ENCODE measurements at regions not wholly inside any gene's neighbourhood (a gene's known extent, or its start where the extent isn't known, plus 50 kb on each side); places are given as distances from the start of the nearest gene placed in this dataset.

DNA sequence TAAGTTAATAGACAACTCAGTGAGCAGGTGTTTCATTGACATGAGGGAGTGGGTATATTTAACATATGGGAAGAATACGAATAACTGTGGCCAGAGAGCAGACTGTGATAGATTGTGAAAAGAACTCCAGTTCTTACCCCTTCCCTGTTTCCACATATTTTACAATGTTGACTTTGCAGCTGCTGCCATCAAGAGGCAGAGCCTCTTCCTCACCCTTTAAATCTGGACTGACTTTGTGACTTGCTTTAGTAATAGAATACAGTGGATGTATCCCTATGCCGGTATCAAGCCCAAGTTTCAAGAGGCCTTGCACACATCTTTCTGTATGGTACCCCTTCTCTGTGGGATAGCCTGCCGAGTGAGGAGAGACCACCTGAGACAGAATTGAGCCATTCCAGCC is 356.7 kb downstream of the ETNK1 start:
- H3K4me1 ChIP-seq (ENCODE audit: control insufficient read depth, insufficient read depth, low read length) = no peaks in the 10 kb centered on the region
- no peak overlapping the region for H3K27ac ChIP-seq (ENCODE audit: low read length)
- H3K27me3 ChIP-seq (ENCODE audit: control insufficient read depth in 1 of 2, insufficient read depth in 2 of 2, low read length in 2 of 2) = no peaks in the 10 kb centered on the region
- no peaks in the 10 kb centered on the region for H3K36me3 ChIP-seq (ENCODE audit: control insufficient read depth in 2 of 2, insufficient read depth in 2 of 2, low read length in 2 of 2)
- no peak overlapping the region for H3K9ac ChIP-seq (ENCODE audit: low read length in 2 of 2)
- H3K9me3 ChIP-seq (ENCODE audit: control insufficient read depth in 2 of 2, low read length in 2 of 2) = no peaks in the 10 kb centered on the region
- no peak overlapping the region for H3K4me3 ChIP-seq (ENCODE audit: low read length in 2 of 2)

- no peaks in the 10 kb centered on the region for H3K4me1 ChIP-seq (ENCODE audit: control insufficient read depth, insufficient read depth, low read length)
- H3K27me3 ChIP-seq (ENCODE audit: control insufficient read depth in 1 of 2, insufficient read depth in 2 of 2, low read length in 2 of 2) = no peaks in the 10 kb centered on the region
- H3K36me3 ChIP-seq (ENCODE audit: control insufficient read depth in 2 of 2, insufficient read depth in 2 of 2, low read length in 2 of 2) = no peaks in the 10 kb centered on the region
- H3K27ac ChIP-seq (ENCODE audit: low read length) = no peak overlapping the region
- H3K9me3 ChIP-seq (ENCODE audit: control insufficient read depth in 2 of 2, low read length in 2 of 2) = no peaks in the 10 kb centered on the region
- H3K4me3 ChIP-seq (ENCODE audit: low read length in 2 of 2) = no peak overlapping the region
- H3K9ac ChIP-seq (ENCODE audit: low read length in 2 of 2) = no peak overlapping the region
These were observed 357.7 kb downstream of the ETNK1 start for GRCh38 chr12:22982635-22983034.

DNA sequence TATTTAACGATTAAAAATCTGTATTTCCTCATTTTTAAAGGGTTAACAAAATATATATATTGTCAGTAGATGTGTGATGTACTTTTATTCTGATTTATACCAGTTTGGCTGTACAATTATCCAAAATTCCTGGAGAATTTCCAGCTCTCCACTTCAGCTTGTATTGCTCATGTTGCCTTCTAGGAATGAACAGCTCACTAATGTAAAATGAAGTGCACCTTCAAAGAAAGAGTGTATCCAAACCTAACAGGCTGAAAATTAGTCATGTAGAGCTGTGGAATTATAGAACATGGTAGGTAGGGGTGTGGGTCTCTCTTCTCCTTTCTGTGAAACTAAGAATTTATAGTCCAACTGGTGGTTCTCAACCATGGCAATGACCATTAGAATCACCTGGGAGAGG is 362.0 kb downstream of the ETNK1 start:
- Histone ChIP-seq H3K27ac (ENCODE audit: low read length) (no peak overlapping the region), H3K4me1 (ENCODE audit: control insufficient read depth, insufficient read depth, low read length) (no peaks in the 10 kb centered on the region), H3K27me3 (ENCODE audit: control insufficient read depth in 1 of 2, insufficient read depth in 2 of 2, low read length in 2 of 2) (no peaks in the 10 kb centered on the region), H3K9me3 (ENCODE audit: control insufficient read depth in 2 of 2, low read length in 2 of 2) (no peaks in the 10 kb centered on the region), H3K9ac (ENCODE audit: low read length in 2 of 2) (no peak overlapping the region), H3K4me3 (ENCODE audit: low read length in 2 of 2) (no peak overlapping the region), H3K36me3 (ENCODE audit: control insufficient read depth in 2 of 2, insufficient read depth in 2 of 2, low read length in 2 of 2) (no peaks in the 10 kb centered on the region)

DNA sequence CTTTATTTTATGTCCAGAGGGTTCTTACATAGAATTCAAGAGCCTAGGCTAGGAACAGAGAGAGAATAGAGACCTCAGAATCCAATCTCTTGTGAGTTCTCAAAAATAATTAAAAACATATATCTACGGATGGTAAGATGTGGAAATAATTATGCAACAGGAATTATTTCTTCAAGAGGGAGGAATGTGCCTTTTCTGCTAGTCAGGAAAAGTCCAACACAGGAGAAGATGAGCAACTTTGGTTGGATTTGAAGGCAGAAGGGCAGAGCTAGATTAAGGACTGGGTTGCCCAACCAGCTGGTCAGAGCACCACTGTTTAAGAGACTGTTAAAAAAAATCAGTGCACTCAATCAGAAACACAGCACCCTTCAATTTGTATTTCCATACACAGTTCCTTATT is 365.5 kb downstream of the ETNK1 start:
- Histone ChIP-seq H3K9ac (ENCODE audit: low read length in 2 of 2) (no peak overlapping the region), H3K27ac (ENCODE audit: low read length) (no peak overlapping the region), H3K4me3 (ENCODE audit: low read length in 2 of 2) (no peak overlapping the region), H3K36me3 (ENCODE audit: control insufficient read depth in 2 of 2, insufficient read depth in 2 of 2, low read length in 2 of 2) (no peaks in the 10 kb centered on the region), H3K4me1 (ENCODE audit: control insufficient read depth, insufficient read depth, low read length) (no peaks in the 10 kb centered on the region), H3K27me3 (ENCODE audit: control insufficient read depth in 1 of 2, insufficient read depth in 2 of 2, low read length in 2 of 2) (no peaks in the 10 kb centered on the region), H3K9me3 (ENCODE audit: control insufficient read depth in 2 of 2, low read length in 2 of 2) (no peaks in the 10 kb centered on the region)

DNA sequence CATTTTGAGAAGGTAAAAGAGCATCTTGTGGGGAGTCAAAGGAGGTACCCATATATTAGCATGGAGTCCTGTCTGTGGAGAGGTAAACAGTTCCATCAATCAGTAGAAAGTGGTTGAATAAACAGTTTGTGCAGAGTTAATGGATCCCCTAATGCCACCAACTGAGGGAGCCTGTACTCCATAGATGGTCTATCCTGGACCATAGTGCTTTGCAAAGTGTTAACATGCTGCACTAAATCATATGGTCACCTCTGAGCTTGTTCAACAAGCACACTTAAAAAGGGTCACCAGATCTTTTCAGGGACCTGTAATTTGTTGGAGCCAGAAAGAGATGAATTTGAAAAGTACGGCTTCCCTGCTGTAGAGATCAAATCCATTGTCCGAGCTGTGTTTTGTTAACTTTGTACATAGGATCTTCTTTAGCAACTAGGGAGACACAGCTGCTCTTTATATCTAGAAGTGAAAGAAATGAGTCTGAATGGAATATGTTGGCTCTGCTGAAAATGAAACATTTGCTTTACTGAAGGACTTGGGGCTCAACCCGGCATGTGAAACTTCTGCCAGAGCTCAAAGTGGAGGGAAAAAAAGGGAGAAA is 366.4 kb downstream of the ETNK1 start:
- Histone ChIP-seq H3K4me3 (ENCODE audit: low read length in 2 of 2) (no peak overlapping the region), H3K36me3 (ENCODE audit: control insufficient read depth in 2 of 2, insufficient read depth in 2 of 2, low read length in 2 of 2) (no peaks in the 10 kb centered on the region), H3K4me1 (ENCODE audit: control insufficient read depth, insufficient read depth, low read length) (no peaks in the 10 kb centered on the region), H3K27ac (ENCODE audit: low read length) (no peak overlapping the region), H3K9ac (ENCODE audit: low read length in 2 of 2) (no peak overlapping the region), H3K9me3 (ENCODE audit: control insufficient read depth in 2 of 2, low read length in 2 of 2) (no peaks in the 10 kb centered on the region), H3K27me3 (ENCODE audit: control insufficient read depth in 1 of 2, insufficient read depth in 2 of 2, low read length in 2 of 2) (no peaks in the 10 kb centered on the region)

DNA sequence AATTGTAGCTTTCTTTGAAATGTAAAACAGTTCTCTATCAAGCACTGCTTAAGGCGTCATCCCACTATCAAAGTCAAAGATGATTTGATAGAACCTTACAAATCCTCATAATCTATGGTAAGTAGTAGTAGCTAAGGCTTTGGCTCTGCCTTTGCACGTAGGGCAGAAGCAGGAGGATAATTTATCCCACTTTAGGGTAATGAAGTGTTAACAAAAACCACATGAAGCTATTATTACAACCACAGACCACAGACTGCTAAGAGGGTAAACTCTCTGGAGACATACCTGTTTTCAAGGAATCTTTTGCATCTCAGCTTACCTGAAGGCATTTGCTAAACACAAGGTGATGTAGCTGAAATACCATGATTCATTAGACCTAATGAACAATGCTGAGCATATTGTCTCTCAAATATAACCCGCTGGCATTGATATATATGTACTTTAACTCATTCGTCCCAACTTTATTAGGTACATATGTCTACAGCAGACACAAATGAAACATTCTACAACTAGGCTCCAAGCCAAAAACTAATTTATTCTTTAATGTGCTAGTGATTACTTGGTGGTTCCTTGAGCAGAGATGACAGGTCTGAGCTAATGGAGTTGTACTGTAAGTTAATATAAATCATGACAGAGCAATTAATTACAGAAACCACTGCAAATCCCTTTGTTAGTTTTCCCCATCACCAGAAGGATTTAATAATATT is 368.8 kb downstream of the ETNK1 start:
- Histone ChIP-seq H3K36me3 (ENCODE audit: control insufficient read depth in 2 of 2, insufficient read depth in 2 of 2, low read length in 2 of 2) (no peaks in the 10 kb centered on the region), H3K4me3 (ENCODE audit: low read length in 2 of 2) (no peak overlapping the region), H3K9me3 (ENCODE audit: control insufficient read depth in 2 of 2, low read length in 2 of 2) (no peaks in the 10 kb centered on the region), H3K27me3 (ENCODE audit: control insufficient read depth in 1 of 2, insufficient read depth in 2 of 2, low read length in 2 of 2) (no peaks in the 10 kb centered on the region), H3K9ac (ENCODE audit: low read length in 2 of 2) (no peak overlapping the region), H3K4me1 (ENCODE audit: control insufficient read depth, insufficient read depth, low read length) (no peaks in the 10 kb centered on the region), H3K27ac (ENCODE audit: low read length) (no peak overlapping the region)

DNA sequence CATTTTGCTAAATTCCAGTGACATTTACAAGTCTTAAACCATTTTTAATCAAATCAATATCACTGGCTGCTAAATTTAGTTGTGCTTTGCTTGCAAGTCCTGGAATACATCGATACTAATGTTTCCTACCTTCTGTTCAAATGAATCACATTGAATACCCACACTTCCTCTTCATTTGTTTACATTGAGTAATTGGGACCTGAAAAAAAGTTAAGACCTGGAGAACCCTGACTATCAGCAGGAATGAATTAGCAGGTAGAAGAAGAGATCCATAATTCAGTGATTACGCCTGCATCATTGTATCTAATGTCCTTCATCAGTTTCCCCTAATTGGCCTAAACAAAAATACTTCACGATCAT is 369.3 kb downstream of the ETNK1 start:
- Histone ChIP-seq H3K4me3 (ENCODE audit: low read length in 2 of 2) (no peak overlapping the region), H3K9ac (ENCODE audit: low read length in 2 of 2) (no peak overlapping the region), H3K4me1 (ENCODE audit: control insufficient read depth, insufficient read depth, low read length) (no peaks in the 10 kb centered on the region), H3K9me3 (ENCODE audit: control insufficient read depth in 2 of 2, low read length in 2 of 2) (no peaks in the 10 kb centered on the region), H3K36me3 (ENCODE audit: control insufficient read depth in 2 of 2, insufficient read depth in 2 of 2, low read length in 2 of 2) (no peaks in the 10 kb centered on the region), H3K27me3 (ENCODE audit: control insufficient read depth in 1 of 2, insufficient read depth in 2 of 2, low read length in 2 of 2) (no peaks in the 10 kb centered on the region), H3K27ac (ENCODE audit: low read length) (no peak overlapping the region)

DNA sequence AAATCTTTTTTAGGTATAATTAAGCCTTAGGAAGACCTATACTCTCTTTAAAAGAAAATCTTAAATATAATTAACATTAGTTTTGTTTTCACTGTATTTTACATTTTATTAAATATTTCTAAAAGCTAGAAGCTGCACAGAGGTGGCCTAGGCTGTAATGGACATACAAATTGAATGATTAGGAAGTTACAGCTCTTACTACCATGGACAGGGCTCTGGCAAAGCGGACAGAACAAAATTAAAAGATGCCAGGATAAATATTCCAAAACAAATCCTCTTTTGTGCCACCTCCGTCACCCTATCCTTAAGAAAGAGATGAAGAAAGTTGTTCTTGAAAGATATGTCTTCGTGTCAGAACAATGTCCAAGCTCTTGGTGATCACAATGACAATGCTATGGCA is 376.5 kb downstream of the ETNK1 start:
- Histone ChIP-seq H3K9ac (ENCODE audit: low read length in 2 of 2) (no peak overlapping the region), H3K27ac (ENCODE audit: low read length) (no peak overlapping the region), H3K36me3 (ENCODE audit: control insufficient read depth in 2 of 2, insufficient read depth in 2 of 2, low read length in 2 of 2) (no peaks in the 10 kb centered on the region), H3K9me3 (ENCODE audit: control insufficient read depth in 2 of 2, low read length in 2 of 2) (peaks cover 0 to 4% of the 10 kb centered on the region in 2 donors), H3K4me1 (ENCODE audit: control insufficient read depth, insufficient read depth, low read length) (peaks cover 1% of the 10 kb centered on the region), H3K4me3 (ENCODE audit: low read length in 2 of 2) (no peak overlapping the region), H3K27me3 (ENCODE audit: control insufficient read depth in 1 of 2, insufficient read depth in 2 of 2, low read length in 2 of 2) (no peaks in the 10 kb centered on the region)

DNA sequence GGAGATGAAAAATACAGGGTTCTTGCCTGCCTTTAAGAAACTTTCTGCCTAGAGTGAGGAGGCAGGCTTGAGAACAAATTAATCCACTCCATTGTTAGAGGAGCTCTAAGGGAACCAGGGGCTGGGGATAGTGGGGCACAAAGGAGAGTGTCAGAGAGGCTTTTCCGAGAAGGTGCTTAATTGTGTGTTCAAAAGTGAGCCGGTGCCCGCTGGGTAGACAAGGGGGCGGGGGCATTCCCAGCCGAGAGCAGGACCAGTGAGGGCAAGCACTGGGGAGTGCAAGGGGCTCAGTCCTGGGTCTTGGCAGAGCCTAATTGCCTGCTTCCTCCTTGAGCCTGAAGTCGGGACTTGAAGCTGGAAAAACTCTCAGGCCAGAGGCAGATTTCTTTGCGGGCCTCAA is 377.4 kb downstream of the ETNK1 start:
- peaks cover 8% of the 10 kb centered on the region for H3K4me1 ChIP-seq (ENCODE audit: control insufficient read depth, insufficient read depth, low read length)
- no peak overlapping the region for H3K4me3 ChIP-seq (ENCODE audit: low read length in 2 of 2)
- no peaks in the 10 kb centered on the region for H3K27me3 ChIP-seq (ENCODE audit: control insufficient read depth in 1 of 2, insufficient read depth in 2 of 2, low read length in 2 of 2)
- no peak overlapping the region for H3K27ac ChIP-seq (ENCODE audit: low read length)
- no peak overlapping the region for H3K9ac ChIP-seq (ENCODE audit: low read length in 2 of 2)
- H3K9me3 ChIP-seq (ENCODE audit: control insufficient read depth in 2 of 2, low read length in 2 of 2) = peaks cover 0 to 4% of the 10 kb centered on the region in 2 donors
- H3K36me3 ChIP-seq (ENCODE audit: control insufficient read depth in 2 of 2, insufficient read depth in 2 of 2, low read length in 2 of 2) = no peaks in the 10 kb centered on the region

DNA sequence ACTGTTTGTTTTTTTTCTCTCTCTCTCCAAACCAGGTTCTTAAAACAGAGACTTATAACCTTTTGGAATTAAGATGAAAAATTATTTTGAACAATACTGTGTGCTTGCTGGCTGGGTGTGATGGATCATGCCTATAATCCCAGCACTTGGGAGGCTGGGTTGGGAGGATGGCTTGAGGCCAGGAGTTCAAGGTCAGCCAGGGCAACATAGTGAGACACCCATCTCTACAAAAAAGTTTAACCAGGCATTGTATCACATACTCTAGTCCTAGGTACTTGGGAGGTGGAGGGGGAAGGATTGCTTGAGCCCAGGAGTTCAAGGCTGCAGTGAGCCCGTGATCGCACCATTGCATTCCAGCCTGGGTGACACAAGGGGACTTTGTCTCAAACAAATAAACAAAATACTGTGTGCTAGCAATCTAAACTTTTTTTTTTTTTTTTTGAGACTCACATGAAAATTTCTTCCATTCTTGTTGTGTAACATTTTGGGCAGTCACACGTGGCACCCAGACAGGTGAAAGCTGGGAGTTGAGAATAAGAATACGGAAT is 379.6 kb downstream of the ETNK1 start:
- Histone ChIP-seq H3K36me3 (ENCODE audit: control insufficient read depth in 2 of 2, insufficient read depth in 2 of 2, low read length in 2 of 2) (no peaks in the 10 kb centered on the region), H3K9me3 (ENCODE audit: control insufficient read depth in 2 of 2, low read length in 2 of 2) (peaks cover 0 to 4% of the 10 kb centered on the region in 2 donors), H3K9ac (ENCODE audit: low read length in 2 of 2) (no peak overlapping the region), H3K27ac (ENCODE audit: low read length) (no peak overlapping the region), H3K4me3 (ENCODE audit: low read length in 2 of 2) (no peak overlapping the region), H3K27me3 (ENCODE audit: control insufficient read depth in 1 of 2, insufficient read depth in 2 of 2, low read length in 2 of 2) (no peaks in the 10 kb centered on the region), H3K4me1 (ENCODE audit: control insufficient read depth, insufficient read depth, low read length) (peaks cover 15% of the 10 kb centered on the region)

- Histone ChIP-seq H3K9me3 (ENCODE audit: control insufficient read depth in 2 of 2, low read length in 2 of 2) (no peaks in the 10 kb centered on the region), H3K27me3 (ENCODE audit: control insufficient read depth in 1 of 2, insufficient read depth in 2 of 2, low read length in 2 of 2) (no peaks in the 10 kb centered on the region), H3K27ac (ENCODE audit: low read length) (no peak overlapping the region), H3K36me3 (ENCODE audit: control insufficient read depth in 2 of 2, insufficient read depth in 2 of 2, low read length in 2 of 2) (no peaks in the 10 kb centered on the region), H3K4me1 (ENCODE audit: control insufficient read depth, insufficient read depth, low read length) (peaks cover 15% of the 10 kb centered on the region), H3K4me3 (ENCODE audit: low read length in 2 of 2) (no peak overlapping the region), H3K9ac (ENCODE audit: low read length in 2 of 2) (no peak overlapping the region)
These were observed 380.4 kb downstream of the ETNK1 start for GRCh38 chr12:23005387-23005786.

Measured in stomach smooth muscle (tissue), 2 donors.